H1 (cell line): ENCODE measurements at regions not wholly inside any gene's neighbourhood (a gene's known extent, or its start where the extent isn't known, plus 50 kb on each side); places are given as distances from the start of the nearest gene placed in this dataset.

ENCODE experiments used
- CTCF ChIA-PET: fragments of 300-600 bp; sonication (Branson Sonifier 250); formaldehyde crosslinking; loops from one replicate; lab custom pipeline; 2021; ENCODE audit not compliant: partially characterized antibody; lab: Charles Lee
- POLR2A ChIA-PET: fragments of 300-600 bp; sonication (Branson Sonifier 250); formaldehyde crosslinking; loops from one replicate; lab custom pipeline; 2021; ENCODE audit warnings: inconsistent platforms; ENCODE audit not compliant: partially characterized antibody; lab: Charles Lee
- DNase-seq, 2 experiments: peaks; one replicate each; pipeline versions ENCODE4 v3.0.0 to v3.0.0-alpha.2; 2010 to 2022; ENCODE audit warnings: low spot score in 2 of 2, low read depth in 1 of 2, mixed read lengths in 1 of 2
- FAIRE-seq: peaks from 2 replicates; lab custom pipeline; 2011; peaks lifted over from hg19 to GRCh38; lab: Jason Lieb, UNC
- H2AFZ ChIP-seq: 2 replicates; pipeline ENCODE4 v1.8.1; 2012; ENCODE audit warnings: low read length, inconsistent platforms
- H2AK5ac ChIP-seq: 2 replicates; pipeline ENCODE4 v1.6.1; 2013; ENCODE audit warnings: low read depth, low read length
- H2BK120ac ChIP-seq: replicated peaks from 2 replicates; pipeline ENCODE3; 2013; ENCODE audit warnings: low read depth, low read length, inconsistent platforms
- H2BK12ac ChIP-seq: 2 replicates; pipeline ENCODE4 v1.6.1; 2013; ENCODE audit warnings: low read depth, low read length
- H2BK15ac ChIP-seq: 2 replicates; pipeline ENCODE4 v1.6.1; 2013; ENCODE audit warnings: low read length
- H2BK20ac ChIP-seq: 2 replicates; pipeline ENCODE4 v1.6.1; 2013; ENCODE audit warnings: low read length
- H2BK5ac ChIP-seq: 2 replicates; pipeline ENCODE4 v1.6.1; 2013; ENCODE audit warnings: low read depth, low read length
- H3K14ac ChIP-seq: 2 replicates; pipeline ENCODE4 v1.6.1; 2013; ENCODE audit warnings: inconsistent platforms; ENCODE audit not compliant: insufficient read length
- H3K18ac ChIP-seq: 2 replicates; pipeline ENCODE4 v1.6.1; 2013; ENCODE audit warnings: low read length; ENCODE audit errors: extremely low read depth
- H3K23ac ChIP-seq: 2 replicates; pipeline ENCODE4 v1.6.1; 2013; ENCODE audit warnings: inconsistent platforms; ENCODE audit not compliant: insufficient read length
- H3K23me2 ChIP-seq: 2 replicates; pipeline ENCODE4 v1.6.1; 2013; ENCODE audit warnings: low read depth, low read length
- H3K27ac ChIP-seq: 2 replicates; pipeline ENCODE4 v1.6.1; 2011; ENCODE audit warnings: low read depth, low read length, inconsistent platforms
- H3K27me3 ChIP-seq, 4 experiments: replicated peaks in 1 of 4; 1 replicate in 1 of 4; 2 replicates in 3 of 4; pipeline versions ENCODE4 v1.6.1 to v1.8.1; 2011 to 2013; ENCODE audit warnings: low read length in 3 of 4, mild to moderate bottlenecking in 3 of 4, inconsistent platforms in 2 of 4, mixed read lengths in 2 of 4, moderate library complexity in 1 of 4; ENCODE audit not compliant: control insufficient read depth in 3 of 4, insufficient read depth in 3 of 4; ENCODE audit errors: extremely low read depth in 1 of 4
- H3K36me3 ChIP-seq, 4 experiments: 2 replicates each; pipeline versions ENCODE4 v1.6.1 to v1.8.1; 2011 to 2013; ENCODE audit warnings: mild to moderate bottlenecking in 4 of 4, low read length in 3 of 4, moderate library complexity in 2 of 4, control low read depth in 1 of 4, inconsistent platforms in 1 of 4; ENCODE audit not compliant: insufficient read depth in 4 of 4, control insufficient read depth in 2 of 4
- H3K4ac ChIP-seq: replicated peaks from 2 replicates; pipeline ENCODE3; 2013; ENCODE audit warnings: low read length, low read depth, mixed read lengths, inconsistent platforms; ENCODE audit not compliant: insufficient read length
- H3K4me1 ChIP-seq, 4 experiments: replicated peaks in 1 of 4; 1 replicate in 1 of 4; 2 replicates in 3 of 4; pipeline versions ENCODE4 v1.6.1 to v1.8.1; 2011 to 2013; ENCODE audit warnings: low read length in 3 of 4, inconsistent platforms in 2 of 4, mixed read lengths in 1 of 4; ENCODE audit not compliant: insufficient read depth in 4 of 4, control insufficient read depth in 3 of 4
- H3K4me2 ChIP-seq, 2 experiments: 2 replicates each; pipeline versions ENCODE4 v1.6.1 to v1.8.1; 2011 to 2013; ENCODE audit warnings: low read depth in 2 of 2, low read length in 2 of 2, control low read depth in 1 of 2, inconsistent platforms in 1 of 2, mild to moderate bottlenecking in 1 of 2; ENCODE audit not compliant: insufficient read depth in 1 of 2
- H3K4me3 ChIP-seq, 4 experiments: fragments of 200-600, 300-600 bp in 1 of 4; sonication (generic), shearing (Covaris generic), sonication (Bioruptor Twin) in 1 of 4; 2 replicates each; pipeline versions ENCODE4 v1.5.1 to v1.8.1; 2011 to 2016; ENCODE audit warnings: low read length in 4 of 4, low read depth in 3 of 4, control low read depth in 2 of 4, inconsistent platforms in 2 of 4, mild to moderate bottlenecking in 2 of 4, mixed read lengths in 1 of 4, moderate library complexity in 1 of 4; ENCODE audit not compliant: insufficient read depth in 2 of 4; ENCODE audit errors: extremely low read depth in 1 of 4
- H3K56ac ChIP-seq: replicated peaks from 2 replicates; pipeline ENCODE3; 2013; ENCODE audit warnings: low read depth, mild to moderate bottlenecking, mixed read lengths, low read length, inconsistent platforms; ENCODE audit not compliant: insufficient read length
- H3K79me1 ChIP-seq: 2 replicates; pipeline ENCODE4 v1.6.1; 2013; ENCODE audit warnings: low read depth, low read length, control low read depth
- H3K79me2 ChIP-seq, 2 experiments: 2 replicates each; pipeline versions ENCODE4 v1.6.1 to v1.8.1; 2012 to 2013; ENCODE audit warnings: low read length in 2 of 2, mild to moderate bottlenecking in 2 of 2, inconsistent platforms in 1 of 2; ENCODE audit not compliant: insufficient read depth in 2 of 2, control insufficient read depth in 1 of 2
- H3K9ac ChIP-seq, 4 experiments: replicated peaks in 1 of 4; 1 replicate in 1 of 4; 2 replicates in 3 of 4; pipeline versions ENCODE4 v1.6.1 to v1.8.1; 2011 to 2013; ENCODE audit warnings: low read depth in 3 of 4, low read length in 3 of 4, control low read depth in 2 of 4, mild to moderate bottlenecking in 2 of 4, moderate library complexity in 2 of 4, inconsistent platforms in 1 of 4; ENCODE audit errors: extremely low read depth in 1 of 4
- H3K9me3 ChIP-seq, 2 experiments: 2 replicates each; pipeline versions ENCODE4 v1.6.1 to v1.8.1; 2012 to 2013; ENCODE audit warnings: mild to moderate bottlenecking in 2 of 2, moderate library complexity in 2 of 2, control low read depth in 1 of 2, inconsistent platforms in 1 of 2, low read depth in 1 of 2, low read length in 1 of 2, mixed read lengths in 1 of 2; ENCODE audit not compliant: insufficient read depth in 2 of 2
- H4K20me1 ChIP-seq, 2 experiments: replicated peaks in 1 of 2; 2 replicates each; pipeline versions ENCODE3 to v1.8.1; 2011 to 2013; ENCODE audit warnings: inconsistent platforms in 2 of 2, low read length in 2 of 2, mild to moderate bottlenecking in 1 of 2; ENCODE audit not compliant: insufficient read depth in 2 of 2, control insufficient read depth in 1 of 2
- H4K5ac ChIP-seq: 2 replicates; pipeline ENCODE4 v1.6.1; 2013; ENCODE audit warnings: low read length, low read depth, mixed read lengths, inconsistent platforms; ENCODE audit not compliant: insufficient read length
- H4K8ac ChIP-seq: 2 replicates; pipeline ENCODE4 v1.8.0; 2013; ENCODE audit warnings: mild to moderate bottlenecking, moderate library complexity, low read length, inconsistent platforms; ENCODE audit not compliant: insufficient read depth; ENCODE audit errors: extremely low read depth
- H4K91ac ChIP-seq: replicated peaks from 2 replicates; pipeline ENCODE3; 2013; ENCODE audit warnings: low read length, mixed read lengths, inconsistent platforms; ENCODE audit not compliant: insufficient read length
- CHD2 ChIP-seq: IDR thresholded peaks from 2 replicates; pipeline ENCODE4 v1.6.1; 2012; ENCODE audit warnings: low read length, improper control_type of control experiment
- JUN ChIP-seq: IDR thresholded peaks from 2 replicates; pipeline ENCODE4 v1.6.1; 2011; ENCODE audit warnings: low read depth, mild to moderate bottlenecking, improper control_type of control experiment, low read length
- KDM5A ChIP-seq: fragments of 200-600 bp; IDR thresholded peaks from 2 replicates; pipeline ENCODE4 v1.7.1; 2012; ENCODE audit warnings: mild to moderate bottlenecking, low read length, inconsistent platforms, mixed read lengths
- RXRA ChIP-seq: IDR thresholded peaks from 2 replicates; pipeline ENCODE4 v1.6.1; 2011; ENCODE audit warnings: low read depth, mild to moderate bottlenecking, low read length, moderate library complexity; ENCODE audit not compliant: insufficient read depth
- WGBS, 2 experiments: shearing (Covaris generic) in 1 of 2; methylation state at CpG; one replicate each; pipeline versions ENCODE4 v1.1.6 to v1.1.7; 2013 to 2015; ENCODE audit warnings: low lambda C conversion rate in 2 of 2, mixed read lengths in 2 of 2, inconsistent platforms in 1 of 2, low coverage in 1 of 2, missing lambda C conversion rate in 1 of 2; ENCODE audit not compliant: insufficient replicate concordance in 2 of 2, insufficient coverage in 1 of 2, insufficient read length in 1 of 2; ENCODE audit errors: extremely low coverage in 1 of 2, missing lambda C conversion rate in 1 of 2; 5-methylcytosine and 5-hydroxymethylcytosine counted together

DNA sequence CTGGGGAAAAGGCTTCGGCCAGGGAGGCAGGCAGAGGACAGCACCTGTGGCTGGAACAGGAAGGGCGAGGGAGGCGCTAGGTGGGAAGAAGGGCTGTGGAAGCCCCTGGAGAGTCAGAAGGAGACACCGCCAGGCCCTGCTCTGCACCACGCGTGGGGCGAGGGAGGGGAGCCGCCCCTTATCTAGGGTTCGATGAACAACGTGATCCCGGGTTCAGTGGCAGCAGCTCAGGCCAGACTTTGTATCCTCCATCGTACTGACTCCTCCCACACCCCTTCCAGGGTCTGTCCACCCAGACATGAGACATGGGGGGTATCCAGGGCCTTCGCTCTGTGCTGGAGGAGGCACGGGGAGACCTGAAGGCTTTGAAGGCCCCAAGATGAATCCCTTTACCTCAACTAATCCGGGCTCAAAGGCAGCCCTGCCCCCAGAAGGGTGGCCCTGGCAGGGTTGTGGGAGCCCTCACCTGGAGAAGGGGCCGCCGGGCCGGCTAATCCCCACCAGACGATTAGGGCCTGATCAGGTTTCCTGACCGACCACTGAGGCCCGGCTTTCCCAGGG lies 110.8 kb downstream of the PDGFA start:
- TF ChIP-seq JUN (no peak), CHD2 (no peak), KDM5A (no peak), RXRA (no peak)
- Histone ChIP-seq H2AFZ (no peak overlapping the region), H4K5ac (no peak overlapping the region), H3K4me3 (no peak overlapping the region), H3K4me2 (no peak overlapping the region), H3K27me3 (no peaks in the 10 kb centered on the region; a peak in 1 of 7 replicates), H2BK15ac (no peak overlapping the region), H3K23me2 (peaks cover 6% of the 10 kb centered on the region; the same call in 1 of the 2 replicates), H3K27ac (no peak overlapping the region), H3K4ac (no peak overlapping the region), H2BK5ac (no peak overlapping the region), H2AK5ac (no peak overlapping the region), H2BK20ac (no peak overlapping the region), H3K36me3 (no peaks in the 10 kb centered on the region), H3K9ac (no peak overlapping the region), H3K56ac (no peak overlapping the region), H3K18ac (no peak overlapping the region), H3K79me2 (no peaks in the 10 kb centered on the region), H3K9me3 (no peaks in the 10 kb centered on the region), H3K4me1 (peaks cover 0 to 5% (median 1%) of the 10 kb centered on the region in 4 experiments; a peak in 3 of 7 replicates), H4K8ac (no peak overlapping the region), H2BK12ac (no peak overlapping the region), H4K91ac (no peak overlapping the region), H2BK120ac (no peak overlapping the region), H3K23ac (no peak overlapping the region), H3K14ac (no peak overlapping the region), H4K20me1 (peaks cover 0 to 2% of the 10 kb centered on the region in 2 experiments), H3K79me1 (no peaks in the 10 kb centered on the region)
- POLR2A ChIA-PET: no interaction called here
- 92% methylated on average over 17 of the region's 21 CpGs; no CpG with 5 or more reads in 1 of the 2 experiments for WGBS, 2 experiments
- CTCF ChIA-PET: no interaction called here
- FAIRE-seq (no peak), DNase-seq (peak in 1 of 2 experiments; percentile 43)
